GM12891 (cell line): ENCODE measurements at regions not wholly inside any gene's neighbourhood (a gene's known extent, or its start where the extent isn't known, plus 50 kb on each side); places are given as distances from the start of the nearest gene placed in this dataset.

ENCODE experiments used
- DNase-seq: peaks from one replicate; pipeline ENCODE4 v3.0.0; 2011; ENCODE audit warnings: low spot score; ENCODE audit not compliant: insufficient read length
- FAIRE-seq: peaks from 2 replicates; lab custom pipeline; 2011; peaks lifted over from hg19 to GRCh38; lab: Jason Lieb, UNC
- PAX5 ChIP-seq: IDR thresholded peaks from 2 replicates; pipeline ENCODE4 v1.6.1; 2011; ENCODE audit warnings: low read length, moderate library complexity, mild to moderate bottlenecking; ENCODE audit not compliant: insufficient read depth, severe bottlenecking
- POLR2A ChIP-seq: IDR thresholded peaks from 2 replicates; pipeline ENCODE4 v1.6.1; 2011; ENCODE audit warnings: low read depth, low read length, control low read depth
- POLR2AphosphoS5 ChIP-seq: IDR thresholded peaks from 2 replicates; pipeline ENCODE4 v1.6.1; 2011; ENCODE audit warnings: low read depth, low read length, control low read depth
- POU2F2 ChIP-seq: IDR thresholded peaks from 2 replicates; pipeline ENCODE4 v1.6.1; 2011; ENCODE audit warnings: low read depth, mild to moderate bottlenecking, control low read depth, low read length, moderate library complexity
- SPI1 ChIP-seq: IDR thresholded peaks from 2 replicates; pipeline ENCODE4 v1.6.1; 2011; ENCODE audit warnings: low read depth, low read length, control low read depth
- TAF1 ChIP-seq: IDR thresholded peaks from 2 replicates; pipeline ENCODE4 v1.6.1; 2011; ENCODE audit warnings: low read depth, low read length, control low read depth

- TF ChIP-seq TAF1 (no peak), POU2F2 (no peak)
- no peak for FAIRE-seq
These were observed 413.3 kb downstream of the PRDM2 start for GRCh38 chr1:14113271-14113670.

GRCh38 chr1:14113841-14114567 is 414.0 kb downstream of the PRDM2 start:
- DNase-seq = no peak
- TF ChIP-seq POU2F2 (no peak), SPI1 (no peak), POLR2A (no peak), PAX5 (no peak), TAF1 (no peak), POLR2AphosphoS5 (no peak)
- no peak for FAIRE-seq

More at GRCh38 chr1:14113271-14113670, 413.3 kb downstream of the PRDM2 start:
- no peak for DNase-seq

GRCh38 chr1:14115976-14116375 is 416.0 kb downstream of the PRDM2 start:
- DNase-seq (no peak), FAIRE-seq (no peak)
- TF ChIP-seq POLR2AphosphoS5 = no peak
- no peak for TF ChIP-seq SPI1
- no peak for TF ChIP-seq POU2F2
- no peak for TF ChIP-seq TAF1
- no peak for TF ChIP-seq PAX5
- no peak for TF ChIP-seq POLR2A

DNA sequence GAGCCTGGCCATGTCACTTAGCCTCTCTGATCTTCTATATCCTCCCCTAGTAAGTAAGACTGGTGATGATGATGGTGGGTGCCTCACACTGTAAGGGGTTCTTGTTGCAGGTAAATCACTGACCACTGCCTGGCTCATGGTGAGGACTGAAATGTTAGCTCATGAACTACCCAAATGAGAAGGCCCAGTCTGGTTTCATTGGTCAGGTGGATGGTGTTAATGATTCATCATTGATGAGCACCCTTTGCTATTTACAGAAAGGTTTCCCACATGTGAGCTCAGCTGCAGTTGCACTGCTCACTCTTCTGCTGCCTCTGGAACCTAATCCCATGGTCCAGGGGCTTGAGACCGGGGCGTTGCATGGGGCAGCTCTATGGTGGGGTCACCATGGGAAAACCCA is 417.7 kb downstream of the PRDM2 start:
- no peak for DNase-seq
- no peak for TF ChIP-seq PAX5
- TF ChIP-seq POLR2AphosphoS5 = no peak
- TF ChIP-seq SPI1 = no peak
- TF ChIP-seq POU2F2 = no peak
- no peak for TF ChIP-seq POLR2A
- no peak for TF ChIP-seq TAF1
- no peak for FAIRE-seq

- TF ChIP-seq POU2F2 = no peak
- no peak for TF ChIP-seq PAX5
- no peak for TF ChIP-seq POLR2A
- TF ChIP-seq SPI1 = no peak
- no peak for TF ChIP-seq TAF1
- TF ChIP-seq POLR2AphosphoS5 = no peak
- no peak for DNase-seq
- FAIRE-seq = no peak
These were observed 418.9 kb downstream of the PRDM2 start for GRCh38 chr1:14118691-14119485.

- FAIRE-seq (no peak), DNase-seq (no peak)
- TF ChIP-seq SPI1 (no peak), PAX5 (no peak), POU2F2 (no peak), POLR2A (no peak), TAF1 (no peak), POLR2AphosphoS5 (no peak)
These were observed 420.9 kb downstream of the PRDM2 start for GRCh38 chr1:14120895-14121294.

DNA sequence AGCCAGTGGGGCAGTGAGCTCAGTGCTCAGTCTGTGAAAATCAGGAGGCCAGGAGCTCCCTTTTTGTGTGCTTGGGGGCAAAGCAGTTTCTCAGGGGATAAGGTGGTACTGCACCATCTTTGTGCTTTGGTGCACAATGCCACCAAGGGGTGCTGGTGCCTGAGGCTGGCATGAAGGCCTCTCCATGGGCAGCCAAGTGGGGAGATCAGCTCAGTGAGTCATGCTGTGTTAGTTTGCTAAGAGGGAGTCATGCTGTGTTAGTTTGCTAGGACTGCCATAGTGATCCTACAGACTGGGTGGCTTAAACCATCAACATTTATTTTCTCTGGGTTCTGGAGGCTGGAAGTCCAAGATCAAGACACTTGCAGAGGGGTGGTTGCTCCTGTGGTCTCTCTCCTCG is 428.1 kb downstream of the PRDM2 start:
- no peak for FAIRE-seq
- TF ChIP-seq POLR2AphosphoS5 (no peak), TAF1 (no peak), SPI1 (no peak), POLR2A (no peak), PAX5 (no peak), POU2F2 (no peak)
- DNase-seq = no peak

GRCh38 chr1:14129009-14129408 is 429.0 kb downstream of the PRDM2 start:
- TF ChIP-seq POU2F2 = no peak
- no peak for TF ChIP-seq PAX5
- TF ChIP-seq TAF1 = no peak
- TF ChIP-seq POLR2A = no peak
- TF ChIP-seq SPI1 = no peak
- TF ChIP-seq POLR2AphosphoS5 = no peak
- no peak for DNase-seq
- FAIRE-seq = no peak

DNA sequence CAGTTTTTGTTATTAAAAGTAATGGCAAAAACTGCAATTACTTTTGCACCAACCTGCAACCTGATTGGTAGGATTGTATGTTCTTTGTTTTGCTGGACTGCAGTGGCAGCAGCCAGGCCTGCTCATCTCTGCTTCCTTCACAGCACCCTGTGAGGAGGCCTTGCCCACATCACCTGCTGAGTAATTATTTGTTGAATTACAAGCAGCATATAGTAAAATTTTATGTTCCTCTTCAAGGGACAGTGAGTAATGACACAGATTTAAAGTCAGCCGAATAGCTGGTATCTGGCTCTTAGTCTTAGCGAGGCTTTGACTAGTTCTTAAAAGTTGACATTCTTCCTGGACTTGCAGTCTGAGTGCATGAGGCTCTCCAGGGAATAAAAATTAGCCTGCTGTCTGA is 435.1 kb downstream of the PRDM2 start:
- no peak for DNase-seq
- no peak for FAIRE-seq
- TF ChIP-seq TAF1 = no peak
- TF ChIP-seq POLR2A = no peak
- TF ChIP-seq POU2F2 = no peak
- no peak for TF ChIP-seq SPI1
- no peak for TF ChIP-seq POLR2AphosphoS5
- TF ChIP-seq PAX5 = no peak
